ENCODE measurements at regions not wholly inside any gene's neighbourhood (a gene's known extent, or its start where the extent isn't known, plus 50 kb on each side); places are given as distances from the start of the nearest gene placed in this dataset.

- TF ChIP-seq KDM3A (CRISPR knock-in tag; IDR thresholded peaks at IDR 0.05; ENCODE audit: low read depth) (no peak), ZNF512B (CRISPR knock-in tag; IDR thresholded peaks at IDR 0.05; ENCODE audit: borderline replicate concordance) (no peak), ZNF800 (CRISPR knock-in tag; IDR thresholded peaks at IDR 0.05) (no peak), ZBTB8A (CRISPR knock-in tag; IDR thresholded peaks at IDR 0.05; ENCODE audit: borderline replicate concordance, low read depth) (no peak), REXO4 (CRISPR knock-in tag; IDR thresholded peaks at IDR 0.05; ENCODE audit: borderline replicate concordance) (no peak), ZBTB44 (CRISPR knock-in tag; IDR thresholded peaks at IDR 0.05) (no peak), POGK (CRISPR knock-in tag; conservative IDR thresholded peaks at IDR 0.05) (no peak), ZNF75D (CRISPR knock-in tag; IDR thresholded peaks at IDR 0.05; ENCODE audit: borderline replicate concordance) (no peak), ZNF510 (CRISPR knock-in tag; IDR thresholded peaks at IDR 0.05; ENCODE audit: low read depth) (no peak)
- Histone ChIP-seq H3K79me2 (ENCODE audit: insufficient read depth, low read length) (no peaks in the 10 kb centered on the region), H4K20me1 (ENCODE audit: insufficient read depth, low read length) (no peaks in the 10 kb centered on the region), H3K27me3 (ENCODE audit: control insufficient read depth in 1 of 2, insufficient read depth in 2 of 2, low read length in 2 of 2) (0 out of 5 replicates have a peak, but pooled peaks cover 0 to 6% of the 10 kb centered on the region in 2 experiments), H3K27ac (ENCODE audit: extremely low read length, insufficient read depth, low read length) (no peak overlapping the region), H3K4me2 (ENCODE audit: low read depth, low read length) (no peak overlapping the region), H3K4me1 (ENCODE audit: insufficient read depth, low read length) (no peaks in the 10 kb centered on the region), H3K9ac (ENCODE audit: insufficient read depth, low read depth, low read length) (no peak overlapping the region), H3K9me3 (ENCODE audit: low read length) (no peaks in the 10 kb centered on the region), H3K36me3 (replicated peaks in 1 of 2; ENCODE audit: control insufficient read depth in 1 of 2, insufficient read depth in 2 of 2, low read length in 2 of 2) (no peaks in the 10 kb centered on the region), H2AFZ (ENCODE audit: low read length) (no peak overlapping the region), H3K4me3 (replicated peaks in 1 of 3; ENCODE audit: insufficient read depth in 1 of 3, low read depth in 2 of 3, low read length in 3 of 3) (no peak overlapping the region)
- no peak for ATAC-seq
- in situ Hi-C loops (cut with HindIII; ENCODE audit: extremely low pct_ligation_motif_present, low pct_unique_long_range_greater_than_20kb), result no loop called here
- ChIA-PET CTCF (ENCODE audit: low intra/inter-chr PET ratio, low total read pairs) (no interaction called here), POLR2A (no interaction called here)
- 2% methylated on average over 2 of the region's 2 CpGs for WGBS (ENCODE audit: low lambda C conversion rate)
- intact Hi-C loops (cut with micrococcal nuclease; ENCODE audit: unreplicated experiment), result no loop called here
- DNase-seq (ENCODE audit: low spot score), result no peak
- BruUV-seq (replicated peaks), result no TSS peak
- no peak for FAIRE-seq
Observed at GRCh38 chr6:40295251-40295950, 291.8 kb downstream of the LRFN2 start.
